ENCODE measurements at regions not wholly inside any gene's neighbourhood (a gene's known extent, or its start where the extent isn't known, plus 50 kb on each side); places are given as distances from the start of the nearest gene placed in this dataset.
"Not testable (repeated sequence)": the region's sequence is repeated elsewhere in the genome, so short reads cannot be mapped to it uniquely, and the experiment has no call there.

DNA sequence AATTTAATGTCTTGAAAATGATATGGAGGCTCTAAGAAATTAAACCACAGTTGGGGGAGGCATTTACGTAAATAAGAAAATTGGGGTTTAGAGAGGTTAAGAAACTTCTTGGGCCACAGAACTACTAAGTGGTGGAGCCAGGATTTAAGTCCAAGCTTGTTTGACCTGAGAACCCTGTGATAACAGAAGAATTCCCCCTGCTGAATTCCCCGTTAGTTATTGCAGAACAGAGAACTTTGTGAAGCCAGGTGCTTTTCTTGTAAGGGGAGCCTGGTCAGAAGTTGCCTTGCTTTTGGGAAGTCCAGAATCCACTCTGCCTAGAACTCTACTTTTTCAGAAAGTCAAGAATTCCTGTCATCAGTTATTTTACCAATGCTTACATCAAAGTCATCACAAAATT lies 309.3 kb upstream of the SEMA6A start:
- DNase-seq (ENCODE audit: low spot score): no peak

GRCh38 chr5:116881921-116882531 lies 307.4 kb upstream of the SEMA6A start:
- no peak for DNase-seq (ENCODE audit: low spot score)

- DNase-seq (ENCODE audit: low spot score): no peak
Observed at GRCh38 chr5:116880601-116881000, 306.0 kb upstream of the SEMA6A start.

DNA sequence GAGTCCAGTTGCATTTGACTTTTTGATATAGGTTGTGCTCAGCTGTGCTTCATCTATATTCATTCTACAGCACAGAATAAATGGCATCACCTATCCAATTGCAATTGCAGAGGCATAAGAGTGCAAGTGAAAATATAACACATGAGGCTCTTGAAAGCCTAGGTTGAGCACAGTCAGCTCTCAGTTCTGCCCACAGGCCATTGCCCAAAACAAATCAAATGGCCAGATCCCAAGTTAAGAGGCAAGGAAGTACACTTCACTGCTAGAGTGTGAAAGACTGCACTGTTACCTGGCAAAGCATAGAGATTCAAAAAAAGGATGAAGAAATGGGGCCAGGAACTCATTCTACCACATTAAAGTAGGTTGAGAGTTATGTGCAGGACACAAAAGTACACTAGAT lies 305.5 kb upstream of the SEMA6A start:
- DNase-seq (ENCODE audit: low spot score): no peak

- DNase-seq (ENCODE audit: low spot score): no peak
Observed at GRCh38 chr5:116876240-116876840, 301.7 kb upstream of the SEMA6A start.

DNA sequence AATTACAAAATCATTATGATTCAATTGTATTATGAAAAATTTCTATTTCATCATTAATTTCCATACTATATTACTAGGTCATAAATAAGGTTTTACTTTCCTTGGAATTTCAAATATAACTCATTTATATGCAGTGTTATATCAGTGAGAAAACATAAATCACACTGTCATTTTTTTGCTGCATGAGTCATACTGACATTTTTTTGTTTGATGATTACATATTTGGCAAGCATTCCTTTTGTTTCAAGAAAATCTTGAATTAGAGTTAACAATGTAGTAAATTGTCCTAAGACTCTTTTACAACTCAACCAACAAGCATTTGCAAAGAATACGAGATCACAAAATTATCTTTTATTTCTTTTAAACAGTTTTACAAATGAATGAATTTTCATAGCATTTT lies 298.4 kb upstream of the SEMA6A start:
- no peak for DNase-seq (ENCODE audit: low spot score)

DNA sequence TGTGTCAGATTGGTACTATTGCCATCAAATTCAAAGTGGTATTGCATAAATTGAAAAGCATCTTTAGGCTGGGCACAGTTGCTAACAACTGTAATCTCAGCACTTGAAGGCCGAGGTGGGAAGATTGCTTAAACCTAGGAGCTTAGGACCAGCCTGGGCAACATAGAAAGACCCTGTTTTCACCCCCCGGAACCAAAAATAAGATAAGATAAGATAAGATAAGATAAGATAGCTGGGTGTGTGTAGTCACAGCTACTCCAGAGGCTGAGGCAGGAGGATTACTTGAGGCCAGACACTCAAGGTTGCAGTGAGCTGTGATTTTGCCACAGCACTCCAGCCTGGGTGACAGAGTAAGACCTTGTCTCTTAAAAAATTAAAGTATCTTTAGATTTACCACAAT lies 297.9 kb upstream of the SEMA6A start:
- no peak for DNase-seq (ENCODE audit: low spot score)

DNA sequence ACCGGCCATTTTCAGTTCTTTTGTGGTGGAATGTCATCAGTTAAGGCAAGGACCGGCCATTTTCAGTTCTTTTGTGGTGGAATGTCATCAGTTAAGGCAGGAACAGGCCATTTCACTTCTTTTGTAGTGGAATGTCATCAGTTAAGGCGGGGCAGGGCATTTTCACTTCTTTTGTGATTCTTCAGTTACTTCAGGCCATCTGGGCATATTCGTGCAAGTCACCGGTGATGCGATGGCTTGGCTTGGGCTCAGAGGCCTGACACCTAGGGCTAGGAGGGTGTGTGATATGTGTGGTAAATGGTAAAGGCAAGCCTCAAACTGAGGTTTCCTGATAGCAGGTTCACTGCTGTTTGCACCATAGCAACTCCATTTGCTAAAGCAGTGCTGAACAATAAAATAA lies 293.2 kb upstream of the SEMA6A start:
- DNase-seq (ENCODE audit: low spot score): not testable (repeated sequence)

DNA sequence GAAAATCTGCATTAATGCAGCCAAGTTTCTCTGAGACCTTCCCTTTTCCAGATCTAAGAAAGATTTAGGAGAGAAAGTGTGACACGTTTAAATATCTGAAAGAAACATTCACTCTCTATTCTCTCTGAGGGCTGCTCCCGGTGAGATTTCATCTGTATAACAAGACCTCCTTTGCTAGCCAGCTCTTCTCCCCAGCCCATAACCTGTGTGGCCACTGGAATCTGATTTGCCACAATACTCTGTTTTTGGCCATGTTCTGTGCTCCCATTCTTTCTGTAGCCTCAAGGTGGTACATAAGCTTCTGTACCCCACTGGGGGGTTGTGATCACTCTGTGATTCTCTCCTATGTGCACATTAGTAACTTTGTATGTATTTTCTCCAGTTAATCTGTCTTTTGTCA lies 291.0 kb upstream of the SEMA6A start:
- no peak for DNase-seq (ENCODE audit: low spot score)

GRCh38 chr5:116864838-116865190 lies 290.2 kb upstream of the SEMA6A start:
- DNase-seq (ENCODE audit: low spot score): no peak

- DNase-seq (ENCODE audit: low spot score): peak; percentile 31
Observed at GRCh38 chr5:116864157-116864837, 289.7 kb upstream of the SEMA6A start.

DNA sequence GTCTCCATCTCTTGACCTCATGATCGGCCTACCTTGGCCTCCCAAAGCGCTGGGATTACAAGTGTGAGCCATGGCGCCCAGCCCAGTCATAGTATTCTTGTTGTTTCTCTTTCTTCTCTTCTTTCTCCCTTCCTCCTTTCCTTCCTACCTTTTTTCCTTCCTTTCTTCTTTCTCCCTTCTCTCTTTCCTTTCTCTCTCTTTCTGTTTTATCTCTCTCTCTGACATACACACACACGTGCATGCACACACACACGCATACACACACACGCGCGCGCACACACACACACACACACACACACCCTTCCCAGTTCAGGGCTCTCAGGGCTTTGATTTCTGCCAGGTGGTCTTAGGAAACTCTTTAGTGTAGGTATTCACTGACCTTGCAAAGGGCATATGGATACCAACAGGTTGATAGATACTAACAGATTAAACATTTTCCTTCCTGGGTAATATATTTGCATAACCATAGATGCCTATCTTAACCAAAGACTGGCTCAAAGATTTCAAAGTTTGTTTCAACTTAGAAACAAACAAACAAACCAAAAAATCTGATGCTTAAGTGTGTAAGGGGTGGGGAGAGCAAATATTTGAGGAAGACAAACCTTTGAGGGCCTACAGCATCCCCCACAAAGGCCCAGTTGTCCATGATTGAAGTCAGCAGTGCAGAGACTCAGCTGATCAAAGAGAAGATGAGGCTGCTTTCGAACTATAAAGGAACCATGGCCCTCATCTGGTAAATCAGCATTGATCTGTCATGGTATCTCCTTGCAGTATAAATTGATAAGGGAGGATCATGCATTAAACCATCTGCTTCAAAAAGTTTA lies 288.2 kb upstream of the SEMA6A start:
- DNase-seq (ENCODE audit: low spot score): no peak

DNA sequence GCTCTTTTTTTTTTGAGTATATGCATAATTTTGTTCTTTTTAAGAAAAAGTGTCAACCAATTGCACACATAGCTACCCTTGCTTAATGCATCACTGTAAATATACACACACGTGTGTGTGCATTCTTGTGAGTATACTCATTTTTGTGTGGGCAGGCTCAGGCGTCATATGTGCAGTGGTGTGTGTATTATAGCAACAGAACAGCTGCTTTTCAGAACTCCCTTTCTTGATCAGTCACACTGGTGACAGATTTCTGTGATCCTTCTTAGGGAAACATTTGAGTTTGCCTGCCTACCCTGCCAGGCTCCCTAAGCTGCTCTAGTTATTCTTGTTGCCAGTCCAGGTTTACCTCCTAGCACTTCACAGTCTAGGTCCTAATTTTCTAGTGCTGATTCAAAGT lies 287.0 kb upstream of the SEMA6A start:
- no peak for DNase-seq (ENCODE audit: low spot score)

- DNase-seq (ENCODE audit: low spot score): no peak
Observed at GRCh38 chr5:116861097-116861496, 286.5 kb upstream of the SEMA6A start.

GRCh38 chr5:116859666-116860320 lies 285.2 kb upstream of the SEMA6A start:
- DNase-seq (ENCODE audit: low spot score): no peak

GRCh38 chr5:116858705-116859333 lies 284.2 kb upstream of the SEMA6A start:
- no peak for DNase-seq (ENCODE audit: low spot score)

GRCh38 chr5:116858020-116858419 lies 283.4 kb upstream of the SEMA6A start:
- not testable (repeated sequence) for DNase-seq (ENCODE audit: low spot score)

DNA sequence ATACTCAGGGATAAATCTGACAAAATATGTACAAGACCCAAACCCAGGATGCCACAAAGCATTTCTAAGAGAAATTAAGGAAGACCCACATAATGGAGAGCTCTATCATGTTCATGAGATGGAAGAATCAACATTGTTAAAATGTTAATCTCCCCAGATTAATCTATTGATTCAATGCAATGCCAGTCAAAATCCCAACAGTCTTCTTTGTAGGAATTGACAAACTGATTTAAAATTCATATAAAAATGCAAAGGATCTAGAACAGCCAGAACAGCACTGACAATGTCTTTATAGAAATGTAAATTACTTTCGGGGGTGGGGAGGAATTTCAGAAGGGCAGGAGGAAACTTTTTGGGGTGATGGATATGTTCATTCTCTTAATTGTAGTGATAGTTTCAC lies 281.6 kb upstream of the SEMA6A start:
- no peak for DNase-seq (ENCODE audit: low spot score)

DNA sequence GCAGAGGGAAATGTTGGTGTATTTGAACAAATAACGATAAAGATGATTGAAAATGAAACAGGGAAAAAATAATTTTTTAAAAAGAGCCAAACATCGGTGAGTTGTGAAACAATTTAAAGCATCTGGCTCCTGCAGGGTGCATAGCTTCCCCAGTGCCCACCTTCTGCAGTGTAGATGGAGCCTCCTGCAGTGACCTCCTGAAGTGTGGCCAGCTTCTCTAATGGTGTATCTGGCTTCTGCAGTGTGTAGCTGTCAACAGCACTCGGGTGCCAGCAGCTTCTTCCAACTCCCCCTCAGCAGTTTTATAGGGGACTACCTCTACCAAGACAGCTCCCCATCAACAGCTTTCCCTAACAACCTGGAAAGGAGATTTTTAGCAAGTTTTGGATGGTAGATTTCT lies 279.4 kb upstream of the SEMA6A start:
- DNase-seq (ENCODE audit: low spot score): no peak

- DNase-seq (ENCODE audit: low spot score): no peak
Observed at GRCh38 chr5:116848954-116849581, 274.4 kb upstream of the SEMA6A start.

GRCh38 chr5:116847960-116848359 lies 273.3 kb upstream of the SEMA6A start:
- DNase-seq (ENCODE audit: low spot score): no peak
